Panc1 (cell line): ENCODE measurements at regions not wholly inside any gene's neighbourhood (a gene's known extent, or its start where the extent isn't known, plus 50 kb on each side); places are given as distances from the start of the nearest gene placed in this dataset.

ENCODE experiments used
- ATAC-seq: fragments of 200-7000 bp; cut with Tn5 transposase; 2 replicates; pipeline ENCODE4 v1.9.1; 2020; ENCODE audit warnings: mild to moderate bottlenecking, moderate library complexity
- BruUV-seq: library from RNA; stranded (reverse); fragments of 400-500 nt; replicated peaks from 2 replicates; lab custom pipeline; 2021; lab: Mats Ljungman, UMichigan
- CTCF ChIA-PET: fragments of 300-600 bp; sonication (Branson Sonifier 250); formaldehyde crosslinking; loops from one replicate; lab custom pipeline; 2022; ENCODE audit warnings: antibody characterized with exemption; lab: Charles Lee
- POLR2A ChIA-PET: fragments of 300-600 bp; sonication (Branson Sonifier 250); formaldehyde crosslinking; loops from one replicate; lab custom pipeline; 2022; ENCODE audit warnings: antibody characterized with exemption; lab: Charles Lee
- DNase-seq: peaks from one replicate; pipeline ENCODE4 v3.0.0-alpha.2; 2010; ENCODE audit warnings: low read depth, low spot score
- H3K27ac ChIP-seq: 2 replicates; pipeline ENCODE4 v1.5.1; 2011; ENCODE audit warnings: mild to moderate bottlenecking, low read length, inconsistent platforms
- H3K27me3 ChIP-seq: fragments of 200-500 bp; sonication (Bioruptor generic); 2 replicates; pipeline ENCODE4 v1.6.0; 2014; ENCODE audit warnings: low read length, inconsistent platforms; ENCODE audit not compliant: control insufficient read depth, insufficient read depth
- H3K36me3 ChIP-seq: fragments of 200-500 bp; sonication (Bioruptor generic); 2 replicates; pipeline ENCODE4 v1.5.1; 2014; ENCODE audit warnings: inconsistent platforms, mild to moderate bottlenecking, low read length, moderate library complexity; ENCODE audit not compliant: control insufficient read depth, insufficient read depth
- H3K4me1 ChIP-seq: 2 replicates; pipeline ENCODE4 v1.5.1; 2011; ENCODE audit warnings: inconsistent platforms, mild to moderate bottlenecking, low read length, moderate library complexity; ENCODE audit not compliant: control insufficient read depth, insufficient read depth
- H3K4me3 ChIP-seq, 2 experiments: 2 replicates each; pipeline ENCODE4 v1.5.1; 2011 to 2012; ENCODE audit warnings: low read depth in 2 of 2, low read length in 2 of 2, mild to moderate bottlenecking in 2 of 2, inconsistent platforms in 1 of 2, moderate library complexity in 1 of 2
- H3K9me3 ChIP-seq: fragments of 200-500 bp; sonication (Bioruptor generic); 2 replicates; pipeline ENCODE4 v1.5.1; 2014; ENCODE audit warnings: low read depth, mild to moderate bottlenecking, inconsistent platforms, low read length, moderate library complexity; ENCODE audit not compliant: control insufficient read depth, insufficient read depth
- POLR2AphosphoS5 ChIP-seq: IDR thresholded peaks from 2 replicates; pipeline ENCODE4 v1.6.1; 2012; ENCODE audit warnings: mild to moderate bottlenecking, low read depth, low read length, moderate library complexity
- SIN3A ChIP-seq: IDR thresholded peaks from 2 replicates; pipeline ENCODE4 v1.6.1; 2012; ENCODE audit warnings: low read depth, mild to moderate bottlenecking, low read length, moderate library complexity, borderline replicate concordance; ENCODE audit not compliant: insufficient read depth
- TCF7L2 ChIP-seq: IDR thresholded peaks from 2 replicates; pipeline ENCODE4 v1.6.1; 2011; ENCODE audit warnings: mild to moderate bottlenecking, low read depth, low read length, inconsistent platforms
- in situ Hi-C: cut with HindIII; loops from 2 replicates; pipeline ENCODE4 v1.10.0; 2016; ENCODE audit warnings: low sequenced_read_pairs, low pct_unique_long_range_greater_than_20kb
- intact Hi-C: fragments of 100-400 bp; cut with micrococcal nuclease; formaldehyde crosslinking; loops from one replicate; pipeline ENCODE4 v1.10.0; 2022; ENCODE audit not compliant: unreplicated experiment
- TF ChIP-seq, protein P1 (sequence below), 2 experiments: IDR thresholded peaks; 2 replicates each; pipeline ENCODE4 v1.6.1; 2011 to 2012; ENCODE audit warnings: low read depth in 2 of 2, control low read depth in 1 of 2, low read length in 1 of 2, mild to moderate bottlenecking in 1 of 2, moderate library complexity in 1 of 2; ENCODE audit not compliant: insufficient read depth in 1 of 2
- TF ChIP-seq, protein P2 (sequence below): fragments of 450-650 bp; IDR thresholded peaks from 2 replicates; pipeline ENCODE4 v1.5.1; 2017; ENCODE audit warnings: mild to moderate bottlenecking

DNA sequence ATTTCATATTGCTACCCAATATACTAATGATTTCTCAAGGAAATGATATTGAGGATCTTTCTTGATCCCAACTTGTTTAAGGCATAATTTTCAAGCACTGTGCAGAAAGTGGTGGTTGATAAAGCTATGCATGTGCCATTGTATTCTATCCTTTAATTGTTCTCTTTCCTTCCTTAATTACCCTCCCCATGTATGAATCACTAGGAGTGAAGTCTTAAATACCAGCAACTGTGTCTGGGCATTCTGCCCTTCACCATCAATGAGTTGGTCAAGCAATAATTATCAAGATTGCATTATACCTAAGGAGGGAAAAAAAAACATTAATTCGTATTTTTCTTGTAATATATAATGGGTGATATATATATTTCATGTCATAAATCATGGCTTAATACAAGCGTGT lies 111.8 kb upstream of the FRMPD4 start:
- POLR2A ChIA-PET: no interaction called here
- no peak overlapping the region for H3K4me3 ChIP-seq
- H3K9me3 ChIP-seq: no peaks in the 10 kb centered on the region
- TF ChIP-seq, protein P1, sequence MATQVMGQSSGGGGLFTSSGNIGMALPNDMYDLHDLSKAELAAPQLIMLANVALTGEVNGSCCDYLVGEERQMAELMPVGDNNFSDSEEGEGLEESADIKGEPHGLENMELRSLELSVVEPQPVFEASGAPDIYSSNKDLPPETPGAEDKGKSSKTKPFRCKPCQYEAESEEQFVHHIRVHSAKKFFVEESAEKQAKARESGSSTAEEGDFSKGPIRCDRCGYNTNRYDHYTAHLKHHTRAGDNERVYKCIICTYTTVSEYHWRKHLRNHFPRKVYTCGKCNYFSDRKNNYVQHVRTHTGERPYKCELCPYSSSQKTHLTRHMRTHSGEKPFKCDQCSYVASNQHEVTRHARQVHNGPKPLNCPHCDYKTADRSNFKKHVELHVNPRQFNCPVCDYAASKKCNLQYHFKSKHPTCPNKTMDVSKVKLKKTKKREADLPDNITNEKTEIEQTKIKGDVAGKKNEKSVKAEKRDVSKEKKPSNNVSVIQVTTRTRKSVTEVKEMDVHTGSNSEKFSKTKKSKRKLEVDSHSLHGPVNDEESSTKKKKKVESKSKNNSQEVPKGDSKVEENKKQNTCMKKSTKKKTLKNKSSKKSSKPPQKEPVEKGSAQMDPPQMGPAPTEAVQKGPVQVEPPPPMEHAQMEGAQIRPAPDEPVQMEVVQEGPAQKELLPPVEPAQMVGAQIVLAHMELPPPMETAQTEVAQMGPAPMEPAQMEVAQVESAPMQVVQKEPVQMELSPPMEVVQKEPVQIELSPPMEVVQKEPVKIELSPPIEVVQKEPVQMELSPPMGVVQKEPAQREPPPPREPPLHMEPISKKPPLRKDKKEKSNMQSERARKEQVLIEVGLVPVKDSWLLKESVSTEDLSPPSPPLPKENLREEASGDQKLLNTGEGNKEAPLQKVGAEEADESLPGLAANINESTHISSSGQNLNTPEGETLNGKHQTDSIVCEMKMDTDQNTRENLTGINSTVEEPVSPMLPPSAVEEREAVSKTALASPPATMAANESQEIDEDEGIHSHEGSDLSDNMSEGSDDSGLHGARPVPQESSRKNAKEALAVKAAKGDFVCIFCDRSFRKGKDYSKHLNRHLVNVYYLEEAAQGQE (IDR thresholded peaks at IDR 0.05; ENCODE audit: insufficient read depth in 1 of 2, low read depth in 2 of 2, low read length in 1 of 2): no peak
- TF ChIP-seq TCF7L2: no peak
- no peak for TF ChIP-seq SIN3A
- TF ChIP-seq POLR2AphosphoS5: no peak
- TF ChIP-seq, protein P2, sequence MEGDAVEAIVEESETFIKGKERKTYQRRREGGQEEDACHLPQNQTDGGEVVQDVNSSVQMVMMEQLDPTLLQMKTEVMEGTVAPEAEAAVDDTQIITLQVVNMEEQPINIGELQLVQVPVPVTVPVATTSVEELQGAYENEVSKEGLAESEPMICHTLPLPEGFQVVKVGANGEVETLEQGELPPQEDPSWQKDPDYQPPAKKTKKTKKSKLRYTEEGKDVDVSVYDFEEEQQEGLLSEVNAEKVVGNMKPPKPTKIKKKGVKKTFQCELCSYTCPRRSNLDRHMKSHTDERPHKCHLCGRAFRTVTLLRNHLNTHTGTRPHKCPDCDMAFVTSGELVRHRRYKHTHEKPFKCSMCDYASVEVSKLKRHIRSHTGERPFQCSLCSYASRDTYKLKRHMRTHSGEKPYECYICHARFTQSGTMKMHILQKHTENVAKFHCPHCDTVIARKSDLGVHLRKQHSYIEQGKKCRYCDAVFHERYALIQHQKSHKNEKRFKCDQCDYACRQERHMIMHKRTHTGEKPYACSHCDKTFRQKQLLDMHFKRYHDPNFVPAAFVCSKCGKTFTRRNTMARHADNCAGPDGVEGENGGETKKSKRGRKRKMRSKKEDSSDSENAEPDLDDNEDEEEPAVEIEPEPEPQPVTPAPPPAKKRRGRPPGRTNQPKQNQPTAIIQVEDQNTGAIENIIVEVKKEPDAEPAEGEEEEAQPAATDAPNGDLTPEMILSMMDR: no peak
- H3K27ac ChIP-seq: no peak overlapping the region
- no peaks in the 10 kb centered on the region for H3K27me3 ChIP-seq
- DNase-seq (no peak), ATAC-seq (no peak)
- H3K4me1 ChIP-seq: no peaks in the 10 kb centered on the region
- intact Hi-C loops: no loop called here
- no peaks in the 10 kb centered on the region for H3K36me3 ChIP-seq
- no TSS peak for BruUV-seq
- in situ Hi-C loops: no loop called here
- CTCF ChIA-PET: no interaction called here

DNA sequence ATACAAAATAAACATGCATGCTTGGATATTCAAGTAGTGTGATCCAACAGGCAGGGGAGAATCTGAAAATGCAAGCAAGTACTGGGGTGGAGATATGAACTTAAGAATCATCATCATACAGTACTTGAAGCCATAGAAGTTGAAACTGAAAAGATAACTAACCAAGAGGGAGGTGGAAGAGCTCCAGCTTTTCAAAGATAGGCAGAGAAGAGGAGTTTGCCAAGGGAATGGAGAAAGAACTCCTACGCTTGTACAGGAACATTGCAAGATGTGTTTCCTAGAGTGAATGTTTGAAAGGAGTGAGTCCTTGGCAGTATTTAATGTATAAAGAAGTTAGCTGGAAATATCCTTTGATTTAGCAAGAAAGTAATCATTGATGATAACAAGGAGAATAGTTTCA lies 106.2 kb upstream of the FRMPD4 start:
- Histone ChIP-seq H3K9me3 (no peaks in the 10 kb centered on the region), H3K4me3 (no peak overlapping the region), H3K36me3 (no peaks in the 10 kb centered on the region), H3K4me1 (no peaks in the 10 kb centered on the region), H3K27ac (no peak overlapping the region), H3K27me3 (no peaks in the 10 kb centered on the region)
- no TSS peak for BruUV-seq
- DNase-seq (no peak), ATAC-seq (no peak)
- in situ Hi-C loops (no loop called here), intact Hi-C loops (no loop called here)
- CTCF ChIA-PET: no interaction called here
- TF ChIP-seq, protein P1 (IDR thresholded peaks at IDR 0.05; ENCODE audit: insufficient read depth in 1 of 2, low read depth in 2 of 2, low read length in 1 of 2): no peak
- TF ChIP-seq TCF7L2: no peak
- TF ChIP-seq, protein P2: no peak
- no peak for TF ChIP-seq POLR2AphosphoS5
- no peak for TF ChIP-seq SIN3A
- POLR2A ChIA-PET: no interaction called here
